Bronchial epithelial cell (primary cell): ENCODE measurements at regions not wholly inside any gene's neighbourhood (a gene's known extent, or its start where the extent isn't known, plus 50 kb on each side); places are given as distances from the start of the nearest gene placed in this dataset.

Experiments used
- DNase-seq: peaks from one replicate; pipeline ENCODE4 v3.0.0-alpha.2; 2010; ENCODE audit warnings: low read depth
- FAIRE-seq: peaks from 2 replicates; lab custom pipeline; 2011; peaks lifted over from hg19 to GRCh38; lab: Jason Lieb, UNC
- H3K27me3 ChIP-seq: 2 replicates; pipeline ENCODE4 v1.5.1; 2011; ENCODE audit warnings: low read length; ENCODE audit not compliant: control insufficient read depth, insufficient read depth
- H3K36me3 ChIP-seq: 2 replicates; pipeline ENCODE4 v1.5.1; 2011; ENCODE audit warnings: low read length; ENCODE audit not compliant: control insufficient read depth, insufficient read depth
- H3K4me3 ChIP-seq: 2 replicates; pipeline ENCODE4 v1.5.1; 2011; ENCODE audit warnings: mild to moderate bottlenecking, low read depth, low read length, control low read depth
- TF ChIP-seq, protein P1 (sequence below): IDR thresholded peaks from 2 replicates; pipeline ENCODE4 v1.5.1; 2011; ENCODE audit warnings: mild to moderate bottlenecking, moderate library complexity, low read length, control low read depth, inconsistent platforms; ENCODE audit not compliant: insufficient read depth, severe bottlenecking

DNA sequence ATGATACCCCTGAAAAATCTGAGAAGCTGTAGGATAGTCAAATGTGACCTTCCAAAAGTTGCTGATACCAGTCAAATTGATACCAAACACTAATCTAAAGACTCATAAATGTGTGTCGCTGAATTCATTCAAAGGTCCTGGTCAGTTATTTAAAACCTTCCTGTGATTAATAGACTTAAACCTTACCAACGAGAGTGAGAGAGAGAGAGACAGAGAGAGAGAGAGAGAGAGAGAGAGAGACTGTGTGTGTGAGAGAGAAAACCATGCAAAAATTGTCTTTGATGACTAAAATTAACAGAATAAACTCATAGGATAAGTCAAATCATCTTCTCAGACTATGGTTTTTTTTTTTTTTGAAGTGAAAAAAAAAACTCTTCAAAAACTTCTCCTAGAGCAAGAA, 370.9 kb upstream of the HS3ST5 start:
- no peak for DNase-seq

DNA sequence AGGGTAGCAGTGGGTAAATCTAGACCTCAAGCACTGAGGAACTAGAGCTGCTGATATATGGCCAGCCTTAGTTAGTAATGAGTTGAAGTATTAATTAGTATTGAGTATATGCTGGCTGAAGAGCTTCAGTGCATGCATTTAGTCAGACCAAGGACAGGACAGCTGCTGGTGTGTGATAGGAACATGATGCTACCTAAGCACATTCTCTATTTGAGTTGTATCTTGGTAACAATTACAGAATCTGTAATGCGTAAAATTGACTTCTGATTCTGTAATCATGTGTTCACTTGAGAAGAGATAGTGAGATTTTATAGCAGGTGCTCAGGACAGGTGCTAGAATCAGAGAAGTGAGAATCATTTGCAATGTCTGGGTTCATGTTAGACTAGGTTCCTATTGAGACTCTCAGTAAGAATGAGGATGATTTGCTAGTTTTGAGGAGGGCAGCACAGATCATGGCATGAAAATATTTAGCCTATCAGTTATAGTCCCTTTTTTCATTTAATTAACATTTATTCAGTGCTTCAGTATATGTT, 369.4 kb upstream of the HS3ST5 start:
- TF ChIP-seq, protein P1, sequence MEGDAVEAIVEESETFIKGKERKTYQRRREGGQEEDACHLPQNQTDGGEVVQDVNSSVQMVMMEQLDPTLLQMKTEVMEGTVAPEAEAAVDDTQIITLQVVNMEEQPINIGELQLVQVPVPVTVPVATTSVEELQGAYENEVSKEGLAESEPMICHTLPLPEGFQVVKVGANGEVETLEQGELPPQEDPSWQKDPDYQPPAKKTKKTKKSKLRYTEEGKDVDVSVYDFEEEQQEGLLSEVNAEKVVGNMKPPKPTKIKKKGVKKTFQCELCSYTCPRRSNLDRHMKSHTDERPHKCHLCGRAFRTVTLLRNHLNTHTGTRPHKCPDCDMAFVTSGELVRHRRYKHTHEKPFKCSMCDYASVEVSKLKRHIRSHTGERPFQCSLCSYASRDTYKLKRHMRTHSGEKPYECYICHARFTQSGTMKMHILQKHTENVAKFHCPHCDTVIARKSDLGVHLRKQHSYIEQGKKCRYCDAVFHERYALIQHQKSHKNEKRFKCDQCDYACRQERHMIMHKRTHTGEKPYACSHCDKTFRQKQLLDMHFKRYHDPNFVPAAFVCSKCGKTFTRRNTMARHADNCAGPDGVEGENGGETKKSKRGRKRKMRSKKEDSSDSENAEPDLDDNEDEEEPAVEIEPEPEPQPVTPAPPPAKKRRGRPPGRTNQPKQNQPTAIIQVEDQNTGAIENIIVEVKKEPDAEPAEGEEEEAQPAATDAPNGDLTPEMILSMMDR, result no peak
- Histone ChIP-seq H3K4me3 (no peak overlapping the region), H3K27me3 (no peaks in the 10 kb centered on the region), H3K36me3 (no peaks in the 10 kb centered on the region)
- DNase-seq (no peak), FAIRE-seq (no peak)

More for the DNA sequence above, 370.9 kb upstream of the HS3ST5 start:
- Histone ChIP-seq H3K4me3 (no peak overlapping the region), H3K27me3 (no peaks in the 10 kb centered on the region), H3K36me3 (no peaks in the 10 kb centered on the region)
- TF ChIP-seq, protein P1, result no peak
- FAIRE-seq, result no peak

DNA sequence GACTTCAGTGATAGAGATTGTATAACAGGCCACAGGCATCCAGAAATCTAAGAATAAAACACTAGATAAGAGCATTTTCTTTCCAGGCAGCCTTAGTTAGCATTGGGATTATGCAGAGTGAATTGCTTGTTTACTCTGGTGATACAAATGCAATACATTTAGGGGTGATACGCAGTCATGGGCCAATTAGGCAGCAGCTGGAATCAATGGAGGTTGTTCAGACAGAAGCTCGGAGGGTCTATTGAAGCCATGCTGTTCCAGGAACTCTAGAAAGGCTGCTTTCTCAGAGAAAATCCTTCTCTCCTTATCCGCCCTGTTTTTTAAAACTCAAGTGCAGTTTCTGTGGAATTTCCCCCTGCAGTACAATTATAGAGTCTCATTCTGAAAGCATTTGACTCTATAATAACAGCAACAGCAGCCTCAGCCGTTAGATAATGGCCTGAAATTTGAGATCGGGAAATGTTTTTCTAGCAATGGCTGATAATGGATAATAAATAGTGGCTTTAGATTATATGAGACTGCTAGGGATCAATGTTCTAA, 364.3 kb upstream of the HS3ST5 start:
- DNase-seq (no peak), FAIRE-seq (no peak)
- no peaks in the 10 kb centered on the region for H3K36me3 ChIP-seq
- no peak overlapping the region for H3K4me3 ChIP-seq
- H3K27me3 ChIP-seq, result no peaks in the 10 kb centered on the region
- TF ChIP-seq, protein P1, result no peak

DNA sequence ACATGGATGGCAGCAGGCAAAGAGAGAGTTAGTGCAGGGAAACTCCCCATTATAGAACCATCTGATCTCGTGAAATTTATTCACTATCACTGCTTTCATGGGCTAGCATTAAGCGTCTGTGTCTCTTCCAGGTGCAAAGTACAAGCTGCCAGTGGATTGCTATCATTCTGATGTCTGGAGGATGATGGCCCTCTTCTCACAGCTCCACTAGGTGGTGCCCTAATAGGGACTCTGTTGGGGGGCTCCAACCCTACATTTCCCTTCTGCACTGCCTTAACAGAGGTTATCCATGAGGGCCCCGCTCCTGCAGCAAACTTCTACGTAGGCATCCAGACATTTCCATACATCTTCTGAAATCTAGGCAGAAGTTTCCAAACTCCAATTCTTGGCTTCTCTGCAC, 347.8 kb upstream of the HS3ST5 start:
- DNase-seq (no peak), FAIRE-seq (no peak)
- Histone ChIP-seq H3K4me3 (no peak overlapping the region), H3K36me3 (no peaks in the 10 kb centered on the region), H3K27me3 (no peaks in the 10 kb centered on the region)
- TF ChIP-seq, protein P1, result no peak

DNA sequence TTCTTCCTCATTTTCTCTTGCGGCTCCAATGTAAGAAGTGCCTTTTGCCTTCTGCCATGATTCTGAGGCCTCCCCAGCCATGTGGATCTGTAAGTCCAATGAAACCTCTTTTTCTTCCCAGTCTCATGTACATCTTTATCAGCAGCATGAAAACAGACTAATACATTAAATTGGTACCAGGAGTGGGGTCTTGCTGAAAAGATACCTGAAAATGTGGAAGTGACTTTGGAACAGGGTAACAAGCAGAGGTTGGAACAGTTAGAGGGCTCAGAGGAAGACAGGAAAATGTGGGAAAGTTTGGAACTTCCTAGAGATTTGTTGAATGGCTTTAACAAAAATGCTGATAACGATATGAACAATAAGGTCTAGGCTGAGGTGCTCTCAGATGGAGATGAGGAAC, 316.7 kb upstream of the HS3ST5 start:
- Histone ChIP-seq H3K27me3 (no peaks in the 10 kb centered on the region), H3K4me3 (no peak overlapping the region), H3K36me3 (no peaks in the 10 kb centered on the region)
- DNase-seq (no peak), FAIRE-seq (no peak)
- TF ChIP-seq, protein P1, result no peak

DNA sequence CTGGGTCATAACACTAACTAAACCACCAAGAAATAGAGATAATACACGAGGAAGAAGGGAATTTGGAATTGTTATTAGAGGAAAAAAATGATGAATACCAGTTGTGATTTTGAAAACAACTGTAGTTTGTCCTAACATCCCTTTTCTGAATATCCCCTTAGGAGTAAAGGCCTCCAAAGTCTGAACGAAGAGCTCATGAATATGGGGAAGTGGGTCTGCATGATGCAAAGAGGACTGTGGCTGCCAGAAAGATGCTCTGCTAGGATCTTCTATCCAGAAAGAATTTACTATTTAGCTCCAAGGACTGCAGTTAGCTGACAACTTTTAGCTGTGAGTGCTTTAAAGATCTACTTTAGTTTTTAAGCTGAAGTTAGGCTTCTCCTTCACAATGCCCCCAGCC, 308.8 kb upstream of the HS3ST5 start:
- TF ChIP-seq, protein P1, result no peak
- Histone ChIP-seq H3K4me3 (no peak overlapping the region), H3K36me3 (no peaks in the 10 kb centered on the region), H3K27me3 (no peaks in the 10 kb centered on the region)
- DNase-seq (no peak), FAIRE-seq (no peak)
